Activated CD8-positive, alpha-beta T cell treated with anti-CD3 and anti-CD28 coated beads for 36 hours (primary cell): ENCODE measurements at regions not wholly inside any gene's neighbourhood (a gene's known extent, or its start where the extent isn't known, plus 50 kb on each side); places are given as distances from the start of the nearest gene placed in this dataset.
A peak's percentile ranks its signal among the peaks of the same experiment; 100 is the strongest.

Experiments used
- ATAC-seq: fragments of 200-7000 bp; cut with Tn5 transposase; one replicate; pipeline ENCODE4 v1.10.0; 2021; ENCODE audit warnings: mild to moderate bottlenecking, moderate library complexity
- CTCF ChIA-PET: fragments of 350-600 bp; sonication (Branson Sonifier 250); formaldehyde crosslinking; loops from one replicate; lab custom pipeline; 2021; ENCODE audit warnings: antibody characterized with exemption; lab: Charles Lee
- POLR2A ChIA-PET: fragments of 350-600 bp; sonication (Branson Sonifier 250); formaldehyde crosslinking; loops from one replicate; lab custom pipeline; 2021; ENCODE audit warnings: antibody characterized with exemption; lab: Charles Lee
- DNase-seq: peaks from one replicate; pipeline ENCODE4 v3.0.0-alpha.2; 2020
- H3K27ac Mint-ChIP-seq: one replicate; pipeline ENCODE4 v1.8.0; 2021; ENCODE audit warnings: mild to moderate bottlenecking, mixed read lengths
- H3K27me3 Mint-ChIP-seq: one replicate; pipeline ENCODE4 v1.8.0; 2021; ENCODE audit warnings: mixed read lengths
- H3K36me3 Mint-ChIP-seq: one replicate; pipeline ENCODE4 v1.8.0; 2021; ENCODE audit warnings: low read depth, mixed read lengths
- H3K4me1 Mint-ChIP-seq: one replicate; pipeline ENCODE4 v1.8.0; 2021; ENCODE audit warnings: low read depth, mixed read lengths
- H3K4me3 Mint-ChIP-seq: one replicate; pipeline ENCODE4 v1.8.0; 2021; ENCODE audit warnings: mild to moderate bottlenecking, moderate library complexity, mixed read lengths
- H3K9me3 Mint-ChIP-seq: one replicate; pipeline ENCODE4 v1.8.0; 2021; ENCODE audit warnings: mixed read lengths
- CTCF ChIP-seq: fragments of 200-600 bp; IDR thresholded peaks from one replicate; pipeline ENCODE4 v1.8.0; 2022; ENCODE audit warnings: antibody characterized with exemption, mild to moderate bottlenecking
- intact Hi-C: fragments of 100-400 bp; cut with micrococcal nuclease; formaldehyde crosslinking; loops from one replicate; pipeline ENCODE4 v1.10.0; 2022

GRCh38 chr10:91691981-91692380, 59.1 kb upstream of the PPP1R3C start:
- POLR2A ChIA-PET, result interaction anchor here (0.6 kb wide), 1 partner anchor 276 kb away, joined by 3 read pairs; no protein-coding TSS in a partner anchor
- no peak for TF ChIP-seq CTCF
- Mint-ChIP-seq H3K4me1 (peaks cover 4% of the 10 kb centered on the region), H3K4me3 (no peak overlapping the region), H3K36me3 (no peaks in the 10 kb centered on the region), H3K27ac (no peak overlapping the region), H3K27me3 (peaks cover 4% of the 10 kb centered on the region), H3K9me3 (no peaks in the 10 kb centered on the region)
- intact Hi-C loops, result no loop called here
- DNase-seq (no peak), ATAC-seq (no peak)
- CTCF ChIA-PET, result interaction anchor here (0.9 to 1.2 kb wide), 2 partner anchors 8 to 10 kb away, joined by 3 to 4 read pairs; no protein-coding TSS in a partner anchor

- ChIA-PET POLR2A (no interaction called here), CTCF (interaction anchor here (1.2 kb wide), 1 partner anchor 9 kb away, joined by 3 read pairs; no protein-coding TSS in a partner anchor)
- Mint-ChIP-seq H3K27ac (no peak overlapping the region), H3K27me3 (peaks cover 4% of the 10 kb centered on the region), H3K36me3 (no peaks in the 10 kb centered on the region), H3K4me1 (peaks cover 4% of the 10 kb centered on the region), H3K4me3 (no peak overlapping the region), H3K9me3 (no peaks in the 10 kb centered on the region)
- no peak for ATAC-seq
- intact Hi-C loops, result no loop called here
- no peak for TF ChIP-seq CTCF
- DNase-seq, result no peak
These were observed 58.3 kb upstream of the PPP1R3C start for GRCh38 chr10:91690996-91691676.

DNA sequence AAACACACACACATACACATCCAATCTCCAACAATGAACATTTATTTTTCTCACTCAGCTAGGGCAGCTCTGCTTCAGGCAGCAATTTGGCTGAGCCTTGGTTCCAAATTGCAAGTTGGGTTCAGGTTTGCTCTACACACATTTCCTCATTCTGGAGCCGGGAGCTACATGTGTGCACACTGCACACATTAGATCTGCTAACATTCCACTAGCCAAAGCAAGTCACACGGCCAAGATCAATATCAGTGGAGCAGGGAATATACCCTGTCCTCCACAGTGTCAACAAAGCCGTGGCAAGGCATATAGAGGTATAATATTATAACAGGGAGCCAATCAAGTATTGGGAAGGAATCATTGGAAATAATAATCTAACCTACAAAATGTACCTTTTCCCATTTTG, 57.5 kb upstream of the PPP1R3C start:
- ChIA-PET CTCF (interaction anchor here (1.6 kb wide), 1 partner anchor 392 kb away, joined by 5 read pairs; no protein-coding TSS in a partner anchor), POLR2A (no interaction called here)
- H3K36me3 Mint-ChIP-seq, result no peaks in the 10 kb centered on the region
- DNase-seq, result no peak
- H3K27me3 Mint-ChIP-seq, result peaks cover 3% of the 10 kb centered on the region
- H3K4me3 Mint-ChIP-seq, result no peak overlapping the region
- intact Hi-C loops, result no loop called here
- TF ChIP-seq CTCF, result no peak
- peaks cover 4% of the 10 kb centered on the region for H3K4me1 Mint-ChIP-seq
- no peak overlapping the region for H3K27ac Mint-ChIP-seq
- no peak for ATAC-seq
- H3K9me3 Mint-ChIP-seq, result no peaks in the 10 kb centered on the region

DNA sequence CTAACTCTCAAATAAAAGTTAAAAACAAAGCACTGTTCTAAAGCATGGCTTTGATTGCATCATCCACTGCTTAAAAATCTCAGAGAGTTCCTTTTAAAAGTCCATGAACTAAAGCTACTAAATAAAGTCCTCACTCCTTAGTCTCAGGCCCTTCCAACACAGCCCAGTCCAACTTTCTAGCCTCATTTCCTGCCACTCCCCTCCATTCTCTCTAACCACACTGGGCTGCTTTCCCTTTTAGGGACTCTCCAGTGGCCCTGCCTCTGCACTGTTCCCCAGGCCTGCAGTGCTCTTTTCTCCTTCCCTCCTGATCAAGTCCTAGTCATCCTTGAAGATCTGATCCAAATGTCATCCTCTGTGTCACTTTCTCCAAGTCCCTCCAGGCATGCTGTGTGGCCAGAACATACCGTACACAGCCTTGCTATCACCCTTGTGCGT, 56.9 kb upstream of the PPP1R3C start:
- Mint-ChIP-seq H3K9me3 (no peaks in the 10 kb centered on the region), H3K27ac (peak overlapping the region; percentile 5), H3K36me3 (no peaks in the 10 kb centered on the region), H3K27me3 (peaks cover 1% of the 10 kb centered on the region), H3K4me3 (no peak overlapping the region), H3K4me1 (peaks cover 4% of the 10 kb centered on the region)
- intact Hi-C loops, result no loop called here
- ChIA-PET POLR2A (no interaction called here), CTCF (interaction anchor here (1.6 kb wide), 1 partner anchor 391 kb away, joined by 5 read pairs; no protein-coding TSS in a partner anchor)
- ATAC-seq, result no peak
- no peak for TF ChIP-seq CTCF
- DNase-seq, result no peak

DNA sequence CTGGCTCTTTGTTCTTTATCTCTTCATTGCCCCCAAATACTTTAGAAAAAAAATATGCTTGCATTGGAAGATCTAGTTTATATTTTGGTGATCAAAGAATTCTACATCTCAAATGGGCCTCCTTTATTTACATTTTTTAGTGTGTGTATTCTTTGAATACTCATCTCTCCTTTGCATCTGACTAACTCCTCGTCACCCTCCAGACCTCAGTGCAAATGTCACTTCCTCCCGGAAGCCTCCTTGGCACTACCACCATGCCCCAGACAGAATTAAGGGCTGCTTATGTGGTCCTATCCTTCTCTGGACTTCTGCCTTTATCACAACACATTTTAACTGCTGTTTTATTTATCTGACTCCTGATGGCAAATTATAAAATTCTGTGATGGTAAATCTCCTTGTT, 52.0 kb upstream of the PPP1R3C start:
- ATAC-seq (no peak), DNase-seq (no peak)
- no peak overlapping the region for H3K4me3 Mint-ChIP-seq
- no peaks in the 10 kb centered on the region for H3K36me3 Mint-ChIP-seq
- H3K4me1 Mint-ChIP-seq, result peaks cover 3% of the 10 kb centered on the region
- TF ChIP-seq CTCF, result no peak
- ChIA-PET CTCF (no interaction called here), POLR2A (interaction anchor here (0.7 kb wide), 1 partner anchor 217 kb away, joined by 3 read pairs; no protein-coding TSS in a partner anchor)
- H3K27me3 Mint-ChIP-seq, result no peaks in the 10 kb centered on the region
- intact Hi-C loops, result no loop called here
- no peaks in the 10 kb centered on the region for H3K9me3 Mint-ChIP-seq
- no peak overlapping the region for H3K27ac Mint-ChIP-seq
